Epithelial cell of prostate (primary cell): ENCODE measurements at regions not wholly inside any gene's neighbourhood (a gene's known extent, or its start where the extent isn't known, plus 50 kb on each side); places are given as distances from the start of the nearest gene placed in this dataset.
A peak's percentile ranks its signal among the peaks of the same experiment; 100 is the strongest.
"Not testable (repeated sequence)": the region's sequence is repeated elsewhere in the genome, so short reads cannot be mapped to it uniquely, and the experiment has no call there.

Experiments used
- DNase-seq: peaks from one replicate; pipeline ENCODE4 v3.0.0-alpha.2; 2011; ENCODE audit warnings: low read depth, low spot score
- H3K27ac ChIP-seq: fragments of 450-650 bp; 2 replicates; pipeline ENCODE4 v1.5.1; 2017; ENCODE audit warnings: mild to moderate bottlenecking

GRCh38 chr6:77095936-77096627 is 367.2 kb downstream of the HTR1B start:
- H3K27ac ChIP-seq = no peak overlapping the region
- no peak for DNase-seq

DNA sequence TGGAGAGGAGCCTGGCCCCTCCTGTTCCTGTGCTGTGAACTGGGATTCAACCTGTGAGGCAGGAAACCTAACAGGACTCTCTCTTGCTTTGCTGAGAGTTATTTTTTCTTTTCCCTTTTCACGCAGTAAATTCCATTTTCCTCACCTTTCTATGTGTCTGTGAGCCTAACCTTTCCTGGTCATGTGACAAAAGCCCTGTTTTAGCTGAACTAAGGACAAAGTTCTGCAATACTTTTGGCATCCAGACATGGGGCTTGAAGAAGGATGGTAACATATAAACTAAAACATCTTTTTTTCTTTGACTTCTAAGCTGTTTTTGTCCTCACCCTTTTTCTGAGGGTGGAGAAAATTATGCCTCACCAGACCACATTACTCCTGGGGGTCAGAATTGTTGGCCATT is 368.5 kb downstream of the HTR1B start:
- no peak for DNase-seq
- no peak overlapping the region for H3K27ac ChIP-seq

DNA sequence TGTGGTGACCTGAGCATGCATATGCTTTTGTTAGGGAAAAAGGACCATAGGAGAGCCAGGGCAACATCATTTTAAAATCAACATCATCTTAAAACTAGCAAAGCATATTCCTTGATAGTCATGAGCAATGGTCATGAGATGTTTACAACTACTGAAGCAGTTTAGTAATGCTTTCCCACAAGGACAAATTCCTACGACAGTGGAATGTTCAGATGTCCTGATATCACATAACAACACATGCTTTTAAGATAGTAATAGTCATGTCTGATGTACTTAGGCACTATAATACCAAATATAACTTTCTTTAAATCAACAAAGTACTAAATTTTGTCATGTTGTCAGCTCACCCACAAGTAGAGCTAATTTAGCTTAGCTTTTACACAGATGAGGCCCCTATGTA is 370.3 kb downstream of the HTR1B start:
- no peak for DNase-seq

DNA sequence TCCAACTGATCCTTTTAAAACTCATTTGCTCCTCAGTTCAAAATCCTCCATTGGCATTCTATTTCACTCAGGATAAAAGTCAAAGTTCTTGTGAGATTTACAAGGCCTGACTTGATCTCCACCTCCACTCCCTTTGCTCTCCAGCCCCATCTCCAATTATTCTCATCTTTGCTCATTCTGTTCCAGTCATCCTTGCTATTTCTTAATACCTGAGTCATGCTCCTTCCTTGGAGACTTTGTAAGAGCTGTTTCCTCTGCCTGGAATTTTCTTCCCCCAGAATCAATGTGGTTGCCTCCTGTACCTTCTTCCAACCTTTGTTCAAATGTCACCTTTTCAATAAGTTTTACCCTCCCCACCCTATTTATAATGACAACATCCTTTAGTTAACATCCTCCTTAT is 373.5 kb downstream of the HTR1B start:
- DNase-seq = peak; percentile 12
- H3K27ac ChIP-seq = no peak overlapping the region

More for the DNA sequence above, 370.3 kb downstream of the HTR1B start:
- H3K27ac ChIP-seq = no peak overlapping the region

DNA sequence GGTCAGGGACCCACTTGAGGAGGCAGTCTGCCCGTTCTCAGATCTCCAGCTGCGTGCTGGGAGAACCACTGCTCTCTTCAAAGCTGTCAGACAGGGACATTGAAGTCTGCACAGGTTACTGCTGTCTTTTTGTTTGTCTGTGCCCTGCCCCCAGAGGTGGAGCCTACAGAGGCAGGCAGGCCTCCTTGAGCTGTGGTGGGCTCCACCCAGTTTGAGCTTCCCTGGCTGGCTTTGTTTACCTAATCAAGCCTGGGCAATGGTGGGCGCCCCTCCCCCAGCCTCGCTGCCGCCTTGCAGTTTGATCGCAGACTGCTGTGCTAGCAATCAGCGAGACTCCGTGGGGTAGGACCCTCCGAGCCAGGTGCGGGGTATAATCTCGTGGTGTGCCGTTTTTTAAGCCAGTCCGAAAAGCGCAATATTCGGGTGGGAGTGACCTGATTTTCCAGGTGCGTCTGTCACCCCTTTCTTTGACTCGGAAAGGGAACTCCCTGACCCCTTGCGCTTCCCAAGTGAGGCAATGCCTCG is 375.4 kb downstream of the HTR1B start:
- not testable (repeated sequence) for DNase-seq, H3K27ac ChIP-seq

DNA sequence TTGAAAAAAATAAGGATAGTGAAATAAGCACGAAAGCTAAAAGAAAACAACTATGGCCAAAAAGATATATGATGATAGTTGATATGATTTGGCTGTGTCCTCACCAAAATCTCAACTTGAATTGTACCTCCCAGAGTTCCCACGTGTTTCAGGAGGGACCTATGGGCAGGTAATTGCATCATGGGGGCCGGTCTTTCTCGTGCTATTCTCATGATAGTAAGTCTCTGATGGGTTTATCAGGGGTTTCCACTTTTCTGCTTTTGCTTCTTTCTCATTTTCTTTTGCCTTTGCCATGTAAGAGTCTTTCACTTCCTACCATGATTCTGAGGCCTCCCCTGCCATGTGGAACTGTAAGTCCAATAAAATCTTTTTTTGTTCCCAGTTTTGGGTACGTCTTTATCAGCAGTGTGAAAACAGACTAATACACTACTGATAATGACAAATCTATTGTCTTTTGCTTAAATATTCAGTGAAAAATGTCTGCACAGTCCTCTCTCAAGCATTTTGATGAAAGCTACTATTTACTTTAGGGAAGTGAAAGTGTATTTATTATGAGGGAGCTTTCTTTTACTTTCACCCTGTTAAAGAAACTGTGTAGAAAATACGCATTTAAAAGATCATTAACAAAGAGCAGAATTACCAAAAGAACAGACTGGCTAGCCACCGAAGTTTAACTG is 389.1 kb downstream of the HTR1B start:
- no peak overlapping the region for H3K27ac ChIP-seq

GRCh38 chr6:77073410-77073760 is 389.9 kb downstream of the HTR1B start:
- H3K27ac ChIP-seq = no peak overlapping the region
- no peak for DNase-seq

More for the DNA sequence above, 389.1 kb downstream of the HTR1B start:
- DNase-seq = no peak

GRCh38 chr6:77072694-77073409 is 390.4 kb downstream of the HTR1B start:
- H3K27ac ChIP-seq = no peak overlapping the region
- no peak for DNase-seq

GRCh38 chr6:77063494-77063893 is 399.8 kb downstream of the HTR1B start:
- no peak for DNase-seq
- no peak overlapping the region for H3K27ac ChIP-seq

GRCh38 chr6:77055711-77056110 is 407.6 kb downstream of the HTR1B start:
- no peak overlapping the region for H3K27ac ChIP-seq
- no peak for DNase-seq

- DNase-seq = no peak
- no peak overlapping the region for H3K27ac ChIP-seq
These were observed 422.6 kb downstream of the HTR1B start for GRCh38 chr6:77040568-77041195.

DNA sequence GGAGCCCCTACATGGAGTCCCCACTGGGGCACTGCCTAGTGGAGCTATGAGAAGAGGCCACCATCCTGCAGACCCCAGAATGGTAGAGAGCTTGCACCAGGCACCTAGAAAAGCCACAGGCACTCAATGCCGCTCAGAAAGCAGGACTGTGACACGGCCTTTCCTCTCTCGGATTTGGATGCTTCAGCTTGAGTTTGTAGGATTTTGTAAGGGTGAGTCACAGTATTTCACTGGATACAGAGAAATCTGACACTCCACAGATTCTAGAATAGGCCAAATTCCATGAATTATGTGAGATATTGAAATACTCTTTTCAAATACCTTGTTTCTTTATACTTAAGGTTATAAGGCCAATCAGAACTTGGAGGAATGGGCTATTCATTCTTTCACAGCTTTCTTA is 424.5 kb downstream of the HTR1B start:
- no peak overlapping the region for H3K27ac ChIP-seq
- no peak for DNase-seq

DNA sequence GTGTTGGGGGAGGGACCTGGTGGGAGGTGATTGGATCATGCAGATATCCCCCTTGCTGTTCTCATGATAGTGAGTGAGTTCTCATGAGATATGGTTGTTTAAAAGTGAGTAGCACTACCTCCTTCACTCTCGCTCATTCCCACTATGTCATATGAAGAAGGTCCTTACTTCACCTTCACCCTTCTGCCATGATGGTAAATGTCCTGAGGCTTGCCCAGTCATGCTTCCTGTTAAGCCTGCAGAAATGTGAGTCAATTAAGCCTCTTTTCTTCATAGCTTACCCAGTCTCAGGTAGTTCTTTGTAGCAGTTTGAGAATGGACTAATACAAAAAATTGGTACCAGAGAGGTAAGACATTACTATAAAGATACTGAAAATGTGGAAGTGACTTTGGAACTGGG is 425.9 kb downstream of the HTR1B start:
- H3K27ac ChIP-seq = no peak overlapping the region
- DNase-seq = peak; percentile 6

GRCh38 chr6:77036400-77036799 is 426.9 kb downstream of the HTR1B start:
- DNase-seq = no peak
- H3K27ac ChIP-seq = no peak overlapping the region

GRCh38 chr6:77034161-77034560 is 429.1 kb downstream of the HTR1B start:
- DNase-seq = peak; percentile 14
- no peak overlapping the region for H3K27ac ChIP-seq

- no peak overlapping the region for H3K27ac ChIP-seq
- DNase-seq = no peak
These were observed 432.2 kb downstream of the HTR1B start for GRCh38 chr6:77030929-77031674.

- DNase-seq = no peak
- H3K27ac ChIP-seq = no peak overlapping the region
These were observed 436.9 kb downstream of the HTR1B start for GRCh38 chr6:77026341-77026740.

DNA sequence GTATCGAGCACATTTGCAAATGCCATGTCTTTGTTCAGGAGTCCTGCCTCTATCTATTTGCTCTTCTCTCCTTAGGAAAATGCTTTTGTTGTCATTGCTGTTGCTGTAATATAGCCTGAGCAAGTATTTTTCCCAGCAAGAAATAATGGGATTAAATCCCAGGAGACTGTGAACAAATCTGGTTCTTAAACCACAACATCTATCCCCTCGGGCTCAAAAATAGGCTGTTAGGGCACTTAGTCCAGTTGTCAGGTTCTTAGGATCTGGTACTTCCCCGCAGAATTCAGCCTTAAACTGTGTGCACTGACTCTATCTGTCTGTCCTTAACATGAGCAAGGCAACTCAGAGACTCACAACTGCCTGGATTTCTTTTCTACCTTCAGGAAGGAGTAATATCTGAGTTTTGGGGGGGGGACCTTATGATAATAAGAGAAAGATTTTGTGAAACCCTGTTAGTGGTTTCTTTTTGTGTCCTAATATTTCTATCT is 437.5 kb downstream of the HTR1B start:
- H3K27ac ChIP-seq = no peak overlapping the region
- no peak for DNase-seq

- no peak overlapping the region for H3K27ac ChIP-seq
- DNase-seq = no peak
These were observed 441.5 kb downstream of the HTR1B start for GRCh38 chr6:77021778-77022177.

- H3K27ac ChIP-seq = no peak overlapping the region
- no peak for DNase-seq
These were observed 442.1 kb downstream of the HTR1B start for GRCh38 chr6:77021232-77021631.
